ENCODE measurements at regions not wholly inside any gene's neighbourhood (a gene's known extent, or its start where the extent isn't known, plus 50 kb on each side); places are given as distances from the start of the nearest gene placed in this dataset.

DNA sequence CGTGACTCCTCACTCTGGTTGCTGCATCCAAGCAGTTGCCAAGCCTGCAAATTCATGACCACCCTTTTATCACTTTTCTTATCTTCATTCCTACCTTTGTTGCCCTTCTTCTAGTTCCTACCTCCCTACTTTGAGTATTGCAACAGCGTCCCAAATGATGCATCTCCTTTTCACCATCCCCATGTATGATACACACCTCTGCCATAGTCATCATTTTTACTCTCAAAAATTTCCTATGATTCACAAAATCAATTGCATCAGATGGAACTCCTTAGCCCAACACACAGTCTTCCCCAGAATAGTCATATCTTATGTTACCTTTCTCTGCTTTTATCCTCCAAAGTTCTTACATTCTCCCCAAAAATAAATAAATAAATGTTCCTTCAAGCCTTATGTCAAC lies 262.6 kb downstream of the TBL1XR1 start:
- no peak overlapping the region for H3K27ac ChIP-seq
- no peak for TF ChIP-seq CTCF (IDR thresholded peaks at IDR 0.05)
- no peak for DNase-seq (ENCODE audit: low spot score)
- H3K4me3 ChIP-seq = no peak overlapping the region

GRCh38 chr3:176933704-176934103 lies 263.6 kb downstream of the TBL1XR1 start:
- Histone ChIP-seq H3K4me3 (no peak overlapping the region), H3K27ac (no peak overlapping the region)
- TF ChIP-seq CTCF (IDR thresholded peaks at IDR 0.05) = no peak
- no peak for DNase-seq (ENCODE audit: low spot score)

- DNase-seq (ENCODE audit: low spot score) = no peak
- Histone ChIP-seq H3K4me3 (no peak overlapping the region), H3K27ac (no peak overlapping the region)
- TF ChIP-seq CTCF (IDR thresholded peaks at IDR 0.05) = no peak
Observed at GRCh38 chr3:176932433-176932832, 264.8 kb downstream of the TBL1XR1 start.

DNA sequence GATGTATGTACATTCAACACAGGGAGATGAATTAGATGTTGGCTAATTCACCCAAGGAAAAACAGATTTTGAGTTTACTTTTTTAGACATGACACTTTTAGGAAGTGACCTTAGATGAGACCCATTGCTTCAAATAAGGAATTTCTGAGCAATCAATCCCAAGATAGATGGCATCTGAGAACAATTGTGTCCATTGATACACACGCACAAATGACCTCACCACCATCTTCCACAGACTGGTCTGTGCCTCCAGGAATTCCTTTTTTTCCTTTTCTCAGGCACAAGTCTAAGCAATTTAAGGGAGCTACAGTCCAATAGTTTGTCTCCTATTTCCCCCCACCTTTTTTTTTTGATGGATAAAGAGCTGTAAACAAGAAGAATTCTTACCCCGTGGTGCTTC lies 265.3 kb downstream of the TBL1XR1 start:
- Histone ChIP-seq H3K27ac (no peak overlapping the region), H3K4me3 (no peak overlapping the region)
- DNase-seq (ENCODE audit: low spot score) = no peak
- TF ChIP-seq CTCF (IDR thresholded peaks at IDR 0.05) = no peak

DNA sequence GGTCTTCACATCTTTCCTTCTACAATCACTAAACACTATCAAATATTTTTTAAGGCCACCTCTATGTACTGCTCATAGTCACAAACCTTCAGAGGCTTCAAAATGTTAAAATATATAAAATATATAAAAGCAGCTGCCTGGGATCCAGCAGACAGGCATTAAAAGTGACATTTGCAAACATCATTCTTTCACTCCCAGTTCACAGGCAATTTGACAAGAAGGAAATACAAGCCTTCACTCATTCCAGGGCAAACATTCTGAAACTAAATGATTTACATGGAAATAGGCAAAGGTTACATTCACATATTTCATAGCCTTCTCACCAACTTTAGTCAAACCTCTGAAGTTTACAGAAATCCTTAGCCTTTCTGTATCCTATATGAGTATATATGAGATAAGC lies 266.3 kb downstream of the TBL1XR1 start:
- no peak overlapping the region for H3K27ac ChIP-seq
- no peak for DNase-seq (ENCODE audit: low spot score)
- no peak for TF ChIP-seq CTCF (IDR thresholded peaks at IDR 0.05)
- H3K4me3 ChIP-seq = no peak overlapping the region

- Histone ChIP-seq H3K27ac (no peak overlapping the region), H3K4me3 (no peak overlapping the region)
- DNase-seq (ENCODE audit: low spot score) = no peak
- TF ChIP-seq CTCF (IDR thresholded peaks at IDR 0.05) = no peak
Observed at GRCh38 chr3:176928582-176928931, 268.7 kb downstream of the TBL1XR1 start.

- no peak for DNase-seq (ENCODE audit: low spot score)
- Histone ChIP-seq H3K27ac (no peak overlapping the region), H3K4me3 (no peak overlapping the region)
- TF ChIP-seq CTCF (IDR thresholded peaks at IDR 0.05) = no peak
Observed at GRCh38 chr3:176927706-176928581, 269.3 kb downstream of the TBL1XR1 start.
